ENCODE measurements at regions not wholly inside any gene's neighbourhood (a gene's known extent, or its start where the extent isn't known, plus 50 kb on each side); places are given as distances from the start of the nearest gene placed in this dataset.

DNA sequence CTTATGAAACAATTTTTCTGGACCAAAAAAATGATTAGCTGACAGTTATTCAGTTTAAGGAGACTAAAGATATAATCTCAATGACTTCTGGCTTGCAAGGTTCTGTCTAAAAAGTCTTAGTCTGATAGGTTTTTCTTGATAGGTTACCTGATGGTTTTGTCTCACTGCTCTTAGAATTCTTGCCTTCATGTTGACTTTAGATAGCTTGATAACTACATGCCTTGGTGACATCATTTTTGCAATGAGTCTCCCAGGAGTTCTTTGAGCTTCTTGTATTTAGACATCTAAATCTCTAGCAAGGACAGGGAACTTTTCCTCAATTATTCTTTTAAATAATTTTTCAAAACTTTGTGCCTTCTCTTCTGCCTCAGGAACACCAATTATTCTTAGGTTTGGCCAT, 1965.3 kb downstream of the ARAP2 start:
- no peaks in the 10 kb centered on the region for H3K4me1 Mint-ChIP-seq
- no peak for TF ChIP-seq EZH2 (IDR thresholded peaks at IDR 0.05)
- TF ChIP-seq, protein P1, sequence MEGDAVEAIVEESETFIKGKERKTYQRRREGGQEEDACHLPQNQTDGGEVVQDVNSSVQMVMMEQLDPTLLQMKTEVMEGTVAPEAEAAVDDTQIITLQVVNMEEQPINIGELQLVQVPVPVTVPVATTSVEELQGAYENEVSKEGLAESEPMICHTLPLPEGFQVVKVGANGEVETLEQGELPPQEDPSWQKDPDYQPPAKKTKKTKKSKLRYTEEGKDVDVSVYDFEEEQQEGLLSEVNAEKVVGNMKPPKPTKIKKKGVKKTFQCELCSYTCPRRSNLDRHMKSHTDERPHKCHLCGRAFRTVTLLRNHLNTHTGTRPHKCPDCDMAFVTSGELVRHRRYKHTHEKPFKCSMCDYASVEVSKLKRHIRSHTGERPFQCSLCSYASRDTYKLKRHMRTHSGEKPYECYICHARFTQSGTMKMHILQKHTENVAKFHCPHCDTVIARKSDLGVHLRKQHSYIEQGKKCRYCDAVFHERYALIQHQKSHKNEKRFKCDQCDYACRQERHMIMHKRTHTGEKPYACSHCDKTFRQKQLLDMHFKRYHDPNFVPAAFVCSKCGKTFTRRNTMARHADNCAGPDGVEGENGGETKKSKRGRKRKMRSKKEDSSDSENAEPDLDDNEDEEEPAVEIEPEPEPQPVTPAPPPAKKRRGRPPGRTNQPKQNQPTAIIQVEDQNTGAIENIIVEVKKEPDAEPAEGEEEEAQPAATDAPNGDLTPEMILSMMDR (IDR thresholded peaks at IDR 0.05) = no peak
- no peak for TF ChIP-seq EZH2phosphoT487 (IDR thresholded peaks at IDR 0.05)

DNA sequence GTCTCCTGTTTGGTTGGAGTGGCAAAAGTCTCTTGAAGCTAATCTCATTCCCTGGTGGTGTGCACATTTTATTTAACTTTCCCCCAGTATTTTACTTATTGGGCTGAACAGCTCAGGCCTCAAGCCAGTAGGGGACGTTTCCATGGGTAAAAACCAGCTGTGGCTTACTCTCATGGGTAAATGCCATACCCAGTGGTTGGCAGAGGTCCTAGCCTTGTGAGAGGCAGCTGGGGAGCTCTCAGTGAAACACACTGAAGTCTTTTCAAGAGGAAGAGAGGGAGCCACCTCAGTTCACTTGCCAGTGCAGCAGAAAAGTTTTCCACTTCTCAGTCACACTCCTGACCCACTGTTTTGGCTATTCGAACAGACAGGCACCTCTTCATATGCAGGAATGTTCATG, 1964.2 kb downstream of the ARAP2 start:
- no peak overlapping the region for H3K4me2 ChIP-seq
- Mint-ChIP-seq H3K4me1 (no peaks in the 10 kb centered on the region), H3K36me3 (no peaks in the 10 kb centered on the region), H3K4me3 (no peak overlapping the region), H3K27me3 (ENCODE audit: insufficient read depth, low read depth) (no peaks in the 10 kb centered on the region), H3K27ac (no peak overlapping the region), H3K9me3 (peaks cover 5% of the 10 kb centered on the region)
- no peak for DNase-seq (ENCODE audit: low spot score)
- no peak overlapping the region for H3K4me3 ChIP-seq
- no peaks in the 10 kb centered on the region for H3K9me3 ChIP-seq (ENCODE audit: low read depth)
- H3K4me1 ChIP-seq = no peaks in the 10 kb centered on the region
- H3K27ac ChIP-seq = no peak overlapping the region
- H2AFZ ChIP-seq (replicated peaks) = no peak overlapping the region
- H4K20me1 ChIP-seq (ENCODE audit: low read depth) = no peaks in the 10 kb centered on the region
- no peaks in the 10 kb centered on the region for H3F3A ChIP-seq (ENCODE audit: low read depth)
- no peak overlapping the region for H3K9ac ChIP-seq
- H3K27me3 ChIP-seq = no peaks in the 10 kb centered on the region
- H3K36me3 ChIP-seq = no peaks in the 10 kb centered on the region
- no peaks in the 10 kb centered on the region for H3K79me2 ChIP-seq (ENCODE audit: low read depth)
- TF ChIP-seq, protein P1 (IDR thresholded peaks at IDR 0.05) = no peak
- TF ChIP-seq EZH2 (IDR thresholded peaks at IDR 0.05) (no peak), EZH2phosphoT487 (IDR thresholded peaks at IDR 0.05) (no peak)

More for the DNA sequence above, 1965.3 kb downstream of the ARAP2 start:
- DNase-seq (ENCODE audit: low spot score) = no peak
- no peaks in the 10 kb centered on the region for H3K79me2 ChIP-seq (ENCODE audit: low read depth)
- Mint-ChIP-seq H3K27me3 (ENCODE audit: insufficient read depth, low read depth) (no peaks in the 10 kb centered on the region), H3K27ac (no peak overlapping the region), H3K36me3 (no peaks in the 10 kb centered on the region), H3K9me3 (peaks cover 5% of the 10 kb centered on the region), H3K4me3 (no peak overlapping the region)
- H3K9me3 ChIP-seq (ENCODE audit: low read depth) = no peaks in the 10 kb centered on the region
- H2AFZ ChIP-seq (replicated peaks) = no peak overlapping the region
- no peaks in the 10 kb centered on the region for H3K27me3 ChIP-seq
- H3K9ac ChIP-seq = no peak overlapping the region
- no peak overlapping the region for H3K4me2 ChIP-seq
- H3F3A ChIP-seq (ENCODE audit: low read depth) = no peaks in the 10 kb centered on the region
- no peak overlapping the region for H3K4me3 ChIP-seq
- H4K20me1 ChIP-seq (ENCODE audit: low read depth) = no peaks in the 10 kb centered on the region
- H3K36me3 ChIP-seq = no peaks in the 10 kb centered on the region
- H3K27ac ChIP-seq = no peak overlapping the region
- H3K4me1 ChIP-seq = no peaks in the 10 kb centered on the region

DNA sequence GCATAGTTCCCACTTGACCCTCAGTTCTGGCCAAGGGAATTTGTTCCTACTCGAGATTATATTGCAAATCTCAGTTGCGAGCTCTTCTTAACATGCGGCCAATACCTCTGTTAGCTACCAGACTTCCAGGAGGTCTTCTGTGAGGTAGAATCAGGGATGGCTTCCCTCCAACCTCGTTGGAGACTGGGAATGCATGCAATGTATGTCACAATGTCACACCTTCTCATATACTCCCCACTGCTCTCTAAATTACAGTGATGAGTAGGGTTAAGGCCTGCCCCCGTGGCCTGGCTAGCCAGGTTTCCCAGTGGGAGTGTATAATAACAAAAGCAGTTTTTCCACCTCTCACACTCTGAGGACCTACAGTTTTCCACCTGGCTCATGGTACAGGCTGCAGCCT, 1962.5 kb downstream of the ARAP2 start:
- no peak overlapping the region for H3K9ac ChIP-seq
- no peak overlapping the region for H3K27ac ChIP-seq
- no peaks in the 10 kb centered on the region for H3K36me3 ChIP-seq
- Mint-ChIP-seq H3K4me1 (no peaks in the 10 kb centered on the region), H3K36me3 (no peaks in the 10 kb centered on the region), H3K9me3 (peaks cover 2% of the 10 kb centered on the region), H3K27me3 (ENCODE audit: insufficient read depth, low read depth) (no peaks in the 10 kb centered on the region), H3K4me3 (no peak overlapping the region), H3K27ac (no peak overlapping the region)
- TF ChIP-seq, protein P1 (IDR thresholded peaks at IDR 0.05) = no peak
- TF ChIP-seq EZH2 (IDR thresholded peaks at IDR 0.05) = no peak
- TF ChIP-seq EZH2phosphoT487 (IDR thresholded peaks at IDR 0.05) = no peak
- no peaks in the 10 kb centered on the region for H3K4me1 ChIP-seq
- H3F3A ChIP-seq (ENCODE audit: low read depth) = no peaks in the 10 kb centered on the region
- no peak overlapping the region for H2AFZ ChIP-seq (replicated peaks)
- no peaks in the 10 kb centered on the region for H3K27me3 ChIP-seq
- no peak overlapping the region for H3K4me2 ChIP-seq
- DNase-seq (ENCODE audit: low spot score) = no peak
- no peak overlapping the region for H3K4me3 ChIP-seq
- H4K20me1 ChIP-seq (ENCODE audit: low read depth) = no peaks in the 10 kb centered on the region
- H3K79me2 ChIP-seq (ENCODE audit: low read depth) = no peaks in the 10 kb centered on the region
- no peaks in the 10 kb centered on the region for H3K9me3 ChIP-seq (ENCODE audit: low read depth)

Data from neural progenitor cell (in vitro differentiated cells).